ENCODE measurements at regions not wholly inside any gene's neighbourhood (a gene's known extent, or its start where the extent isn't known, plus 50 kb on each side); places are given as distances from the start of the nearest gene placed in this dataset.
A peak's percentile ranks its signal among the peaks of the same experiment; 100 is the strongest.

- peaks cover 0 to 1% (median 0%) of the 10 kb centered on the region in 7 donors for H3K9me3 Mint-ChIP-seq
- peak in 1 of 3 donors; percentile 24 for DNase-seq
Observed at GRCh38 chr2:20516646-20517341, 69.9 kb downstream of the RHOB start.

GRCh38 chr2:20519309-20519708 lies 72.4 kb downstream of the RHOB start:
- H3K27me3 ChIP-seq (ENCODE audit: control insufficient read depth, insufficient read depth, low read length), result no peaks in the 10 kb centered on the region
- no peaks in the 10 kb centered on the region for H3K36me3 ChIP-seq (ENCODE audit: control insufficient read depth, insufficient read depth, low read length)
- no peaks in the 10 kb centered on the region for H3K9me3 ChIP-seq (ENCODE audit: control insufficient read depth in 2 of 2, low read length in 2 of 2)
- ATAC-seq (ENCODE audit: low read depth in 2 of 2) (no peak), DNase-seq (no peak)
- peaks cover 4% of the 10 kb centered on the region for H3K27me3 Mint-ChIP-seq
- H3K4me3 ChIP-seq (ENCODE audit: low read depth, low read length), result no peak overlapping the region
- H3K4me3 Mint-ChIP-seq, result peak overlapping the region in 1 of 4 donors; percentile 35
- no peak overlapping the region for H3K27ac Mint-ChIP-seq
- peaks cover 0 to 1% (median 0%) of the 10 kb centered on the region in 7 donors for H3K9me3 Mint-ChIP-seq
- no peaks in the 10 kb centered on the region for H3K4me1 ChIP-seq (ENCODE audit: control insufficient read depth, insufficient read depth, low read length, poor library complexity, severe bottlenecking)
- H3K4me1 Mint-ChIP-seq, result no peaks in the 10 kb centered on the region
- no peaks in the 10 kb centered on the region for H3K36me3 Mint-ChIP-seq
- H3K27ac ChIP-seq (ENCODE audit: insufficient read depth, low read length, poor library complexity, severe bottlenecking), result no peak overlapping the region

More at GRCh38 chr2:20516646-20517341, 69.9 kb downstream of the RHOB start:
- no peak overlapping the region for H3K27ac ChIP-seq (ENCODE audit: insufficient read depth, low read length, poor library complexity, severe bottlenecking)
- no peaks in the 10 kb centered on the region for H3K36me3 ChIP-seq (ENCODE audit: control insufficient read depth, insufficient read depth, low read length)
- no peaks in the 10 kb centered on the region for H3K27me3 ChIP-seq (ENCODE audit: control insufficient read depth, insufficient read depth, low read length)
- no peak overlapping the region for H3K27ac Mint-ChIP-seq
- H3K4me1 Mint-ChIP-seq, result no peaks in the 10 kb centered on the region
- no peak overlapping the region for H3K4me3 ChIP-seq (ENCODE audit: low read depth, low read length)
- H3K4me1 ChIP-seq (ENCODE audit: control insufficient read depth, insufficient read depth, low read length, poor library complexity, severe bottlenecking), result no peaks in the 10 kb centered on the region
- H3K9me3 ChIP-seq (ENCODE audit: control insufficient read depth in 2 of 2, low read length in 2 of 2), result no peaks in the 10 kb centered on the region
- no peak for ATAC-seq (ENCODE audit: low read depth in 2 of 2)
- H3K27me3 Mint-ChIP-seq, result peaks cover 4% of the 10 kb centered on the region
- H3K36me3 Mint-ChIP-seq, result no peaks in the 10 kb centered on the region
- no peak overlapping the region for H3K4me3 Mint-ChIP-seq

DNA sequence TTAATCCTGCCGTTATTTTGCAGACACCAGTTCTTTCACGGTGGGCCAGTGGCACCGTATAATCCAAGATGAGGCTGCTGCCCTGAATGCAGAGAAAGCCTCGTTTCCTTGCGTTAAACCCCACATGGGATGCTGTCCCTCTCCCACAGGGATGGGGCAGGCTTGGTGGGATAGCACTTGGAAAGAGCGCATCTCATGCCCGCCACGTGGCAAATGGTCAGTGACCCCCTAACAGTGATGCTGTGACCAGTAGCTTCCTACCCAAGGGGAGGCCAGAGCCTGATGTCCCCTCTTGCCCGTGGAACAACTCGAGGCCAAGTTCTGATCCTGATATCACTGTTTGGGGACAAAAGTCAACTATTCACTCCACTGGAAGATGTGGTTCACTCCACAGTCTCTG lies 73.3 kb downstream of the RHOB start:
- Mint-ChIP-seq H3K27me3 (peaks cover 4% of the 10 kb centered on the region), H3K9me3 (no peaks in the 10 kb centered on the region), H3K27ac (no peak overlapping the region), H3K4me3 (no peak overlapping the region), H3K4me1 (peaks cover 0 to 2% (median 1%) of the 10 kb centered on the region in 4 donors), H3K36me3 (no peaks in the 10 kb centered on the region)
- Histone ChIP-seq H3K4me3 (ENCODE audit: low read depth, low read length) (no peak overlapping the region), H3K4me1 (ENCODE audit: control insufficient read depth, insufficient read depth, low read length, poor library complexity, severe bottlenecking) (no peaks in the 10 kb centered on the region), H3K36me3 (ENCODE audit: control insufficient read depth, insufficient read depth, low read length) (no peaks in the 10 kb centered on the region), H3K27me3 (ENCODE audit: control insufficient read depth, insufficient read depth, low read length) (no peaks in the 10 kb centered on the region), H3K27ac (ENCODE audit: insufficient read depth, low read length, poor library complexity, severe bottlenecking) (no peak overlapping the region), H3K9me3 (ENCODE audit: control insufficient read depth in 2 of 2, low read length in 2 of 2) (no peaks in the 10 kb centered on the region)
- DNase-seq, result no peak
- ATAC-seq (ENCODE audit: low read depth in 2 of 2), result no peak

- Mint-ChIP-seq H3K27ac (no peak overlapping the region), H3K36me3 (no peaks in the 10 kb centered on the region), H3K4me1 (peaks cover 0 to 2% (median 1%) of the 10 kb centered on the region in 4 donors), H3K9me3 (no peaks in the 10 kb centered on the region), H3K27me3 (peaks cover 4% of the 10 kb centered on the region), H3K4me3 (no peak overlapping the region)
- no peaks in the 10 kb centered on the region for H3K36me3 ChIP-seq (ENCODE audit: control insufficient read depth, insufficient read depth, low read length)
- no peak overlapping the region for H3K27ac ChIP-seq (ENCODE audit: insufficient read depth, low read length, poor library complexity, severe bottlenecking)
- DNase-seq (no peak), ATAC-seq (ENCODE audit: low read depth in 2 of 2) (no peak)
- H3K4me3 ChIP-seq (ENCODE audit: low read depth, low read length), result no peak overlapping the region
- no peaks in the 10 kb centered on the region for H3K9me3 ChIP-seq (ENCODE audit: control insufficient read depth in 2 of 2, low read length in 2 of 2)
- no peaks in the 10 kb centered on the region for H3K27me3 ChIP-seq (ENCODE audit: control insufficient read depth, insufficient read depth, low read length)
- H3K4me1 ChIP-seq (ENCODE audit: control insufficient read depth, insufficient read depth, low read length, poor library complexity, severe bottlenecking), result no peaks in the 10 kb centered on the region
Observed at GRCh38 chr2:20521193-20521592, 74.3 kb downstream of the RHOB start.

GRCh38 chr2:20521682-20522189 lies 74.9 kb downstream of the RHOB start:
- no peaks in the 10 kb centered on the region for H3K9me3 ChIP-seq (ENCODE audit: control insufficient read depth in 2 of 2, low read length in 2 of 2)
- Mint-ChIP-seq H3K9me3 (no peaks in the 10 kb centered on the region), H3K4me1 (peaks cover 0 to 2% (median 1%) of the 10 kb centered on the region in 4 donors), H3K27me3 (peaks cover 4% of the 10 kb centered on the region), H3K27ac (no peak overlapping the region), H3K36me3 (no peaks in the 10 kb centered on the region), H3K4me3 (no peak overlapping the region)
- no peak overlapping the region for H3K4me3 ChIP-seq (ENCODE audit: low read depth, low read length)
- ATAC-seq (ENCODE audit: low read depth in 2 of 2) (no peak), DNase-seq (no peak)
- H3K27me3 ChIP-seq (ENCODE audit: control insufficient read depth, insufficient read depth, low read length), result no peaks in the 10 kb centered on the region
- H3K36me3 ChIP-seq (ENCODE audit: control insufficient read depth, insufficient read depth, low read length), result no peaks in the 10 kb centered on the region
- H3K27ac ChIP-seq (ENCODE audit: insufficient read depth, low read length, poor library complexity, severe bottlenecking), result no peak overlapping the region
- no peaks in the 10 kb centered on the region for H3K4me1 ChIP-seq (ENCODE audit: control insufficient read depth, insufficient read depth, low read length, poor library complexity, severe bottlenecking)

- Histone ChIP-seq H3K27ac (ENCODE audit: insufficient read depth, low read length, poor library complexity, severe bottlenecking) (no peak overlapping the region), H3K9me3 (ENCODE audit: control insufficient read depth in 2 of 2, low read length in 2 of 2) (no peaks in the 10 kb centered on the region), H3K36me3 (ENCODE audit: control insufficient read depth, insufficient read depth, low read length) (no peaks in the 10 kb centered on the region), H3K27me3 (ENCODE audit: control insufficient read depth, insufficient read depth, low read length) (no peaks in the 10 kb centered on the region), H3K4me3 (ENCODE audit: low read depth, low read length) (no peak overlapping the region), H3K4me1 (ENCODE audit: control insufficient read depth, insufficient read depth, low read length, poor library complexity, severe bottlenecking) (no peaks in the 10 kb centered on the region)
- Mint-ChIP-seq H3K4me1 (peaks cover 0 to 2% (median 1%) of the 10 kb centered on the region in 4 donors), H3K27ac (no peak overlapping the region), H3K4me3 (no peak overlapping the region), H3K9me3 (no peaks in the 10 kb centered on the region), H3K36me3 (no peaks in the 10 kb centered on the region), H3K27me3 (peaks cover 4% of the 10 kb centered on the region)
- no peak for DNase-seq
- ATAC-seq (ENCODE audit: low read depth in 2 of 2), result no peak
Observed at GRCh38 chr2:20523073-20523798, 76.4 kb downstream of the RHOB start.

DNA sequence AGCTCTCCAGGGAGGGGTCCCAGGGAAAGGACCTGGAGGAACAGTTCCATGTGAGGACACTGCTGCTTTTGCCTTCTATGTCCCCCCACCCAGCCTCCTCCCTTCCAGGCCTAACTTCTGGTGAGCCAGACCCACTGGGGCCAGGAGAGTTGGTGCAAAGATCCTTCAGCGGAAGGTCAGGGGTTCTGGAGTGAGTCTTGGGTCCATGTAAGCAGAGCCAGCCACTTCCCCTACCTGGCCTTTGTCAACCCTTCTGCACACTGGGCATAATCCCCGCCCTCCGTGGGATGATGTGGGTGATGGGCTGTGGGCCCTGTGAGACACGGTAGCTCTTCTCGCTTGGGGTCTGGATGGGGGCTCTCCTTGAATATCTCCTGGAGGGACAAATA lies 76.9 kb downstream of the RHOB start:
- no peaks in the 10 kb centered on the region for H3K9me3 ChIP-seq (ENCODE audit: control insufficient read depth in 2 of 2, low read length in 2 of 2)
- ATAC-seq (ENCODE audit: low read depth in 2 of 2) (no peak), DNase-seq (no peak)
- Mint-ChIP-seq H3K9me3 (no peaks in the 10 kb centered on the region), H3K4me3 (no peak overlapping the region), H3K4me1 (peaks cover 0 to 2% (median 1%) of the 10 kb centered on the region in 4 donors), H3K27me3 (peaks cover 4% of the 10 kb centered on the region), H3K27ac (no peak overlapping the region), H3K36me3 (no peaks in the 10 kb centered on the region)
- no peak overlapping the region for H3K27ac ChIP-seq (ENCODE audit: insufficient read depth, low read length, poor library complexity, severe bottlenecking)
- H3K27me3 ChIP-seq (ENCODE audit: control insufficient read depth, insufficient read depth, low read length), result no peaks in the 10 kb centered on the region
- H3K4me1 ChIP-seq (ENCODE audit: control insufficient read depth, insufficient read depth, low read length, poor library complexity, severe bottlenecking), result no peaks in the 10 kb centered on the region
- no peak overlapping the region for H3K4me3 ChIP-seq (ENCODE audit: low read depth, low read length)
- no peaks in the 10 kb centered on the region for H3K36me3 ChIP-seq (ENCODE audit: control insufficient read depth, insufficient read depth, low read length)
